ENCODE measurements at regions not wholly inside any gene's neighbourhood (a gene's known extent, or its start where the extent isn't known, plus 50 kb on each side); places are given as distances from the start of the nearest gene placed in this dataset.

- Histone ChIP-seq H3K36me3 (no peaks in the 10 kb centered on the region), H3K27ac (no peak overlapping the region), H3K4me3 (no peak overlapping the region), H3K4me1 (no peaks in the 10 kb centered on the region), H3K9me3 (no peaks in the 10 kb centered on the region), H3K27me3 (no peaks in the 10 kb centered on the region)
- no peak for DNase-seq
- TF ChIP-seq CTCF (IDR thresholded peaks at IDR 0.05) (no peak), POLR2A (IDR thresholded peaks at IDR 0.05) (no peak)
Observed at GRCh38 chr11:70732023-70732880, 333.9 kb downstream of the CTTN start.

- H3K4me3 ChIP-seq = no peak overlapping the region
- H3K27ac ChIP-seq = no peak overlapping the region
- DNase-seq = no peak
- no peaks in the 10 kb centered on the region for H3K9me3 ChIP-seq
- TF ChIP-seq POLR2A (IDR thresholded peaks at IDR 0.05) (no peak), CTCF (IDR thresholded peaks at IDR 0.05) (no peak)
- no peaks in the 10 kb centered on the region for H3K27me3 ChIP-seq
- H3K36me3 ChIP-seq = no peaks in the 10 kb centered on the region
- no peaks in the 10 kb centered on the region for H3K4me1 ChIP-seq
Observed at GRCh38 chr11:70732881-70733196, 334.5 kb downstream of the CTTN start.

- TF ChIP-seq POLR2A (IDR thresholded peaks at IDR 0.05) (no peak), CTCF (IDR thresholded peaks at IDR 0.05) (no peak)
- H3K27ac ChIP-seq = no peak overlapping the region
- H3K27me3 ChIP-seq = no peaks in the 10 kb centered on the region
- DNase-seq = no peak
- H3K36me3 ChIP-seq = no peaks in the 10 kb centered on the region
- no peaks in the 10 kb centered on the region for H3K9me3 ChIP-seq
- H3K4me3 ChIP-seq = no peak overlapping the region
- no peaks in the 10 kb centered on the region for H3K4me1 ChIP-seq
Observed at GRCh38 chr11:70733327-70734325, 335.3 kb downstream of the CTTN start.

- TF ChIP-seq CTCF (IDR thresholded peaks at IDR 0.05) = no peak
- TF ChIP-seq POLR2A (IDR thresholded peaks at IDR 0.05) = no peak
- DNase-seq = no peak
- H3K27ac ChIP-seq = no peak overlapping the region
- no peaks in the 10 kb centered on the region for H3K9me3 ChIP-seq
- no peak overlapping the region for H3K4me3 ChIP-seq
- no peaks in the 10 kb centered on the region for H3K4me1 ChIP-seq
- H3K27me3 ChIP-seq = no peaks in the 10 kb centered on the region
- H3K36me3 ChIP-seq = no peaks in the 10 kb centered on the region
Observed at GRCh38 chr11:70734379-70734778, 336.1 kb downstream of the CTTN start.

- DNase-seq = no peak
Observed at GRCh38 chr11:70734911-70735310, 336.6 kb downstream of the CTTN start.

GRCh38 chr11:70735976-70736375, 337.6 kb downstream of the CTTN start:
- H3K4me1 ChIP-seq = no peaks in the 10 kb centered on the region
- no peak for DNase-seq
- no peak for TF ChIP-seq CTCF (IDR thresholded peaks at IDR 0.05)
- no peak for TF ChIP-seq POLR2A (IDR thresholded peaks at IDR 0.05)
- no peaks in the 10 kb centered on the region for H3K9me3 ChIP-seq
- H3K4me3 ChIP-seq = no peak overlapping the region
- H3K27ac ChIP-seq = no peak overlapping the region
- no peaks in the 10 kb centered on the region for H3K36me3 ChIP-seq
- no peaks in the 10 kb centered on the region for H3K27me3 ChIP-seq

More at GRCh38 chr11:70734911-70735310, 336.6 kb downstream of the CTTN start:
- no peaks in the 10 kb centered on the region for H3K27me3 ChIP-seq
- no peak overlapping the region for H3K4me3 ChIP-seq
- no peak overlapping the region for H3K27ac ChIP-seq
- no peaks in the 10 kb centered on the region for H3K9me3 ChIP-seq
- no peak for TF ChIP-seq POLR2A (IDR thresholded peaks at IDR 0.05)
- no peaks in the 10 kb centered on the region for H3K4me1 ChIP-seq
- H3K36me3 ChIP-seq = no peaks in the 10 kb centered on the region
